IMR-90 (cell line): ENCODE measurements at regions not wholly inside any gene's neighbourhood (a gene's known extent, or its start where the extent isn't known, plus 50 kb on each side); places are given as distances from the start of the nearest gene placed in this dataset.

Experiments used
- ATAC-seq: fragments of 200-7000 bp; cut with Tn5 transposase; 2 replicates; pipeline ENCODE4 v1.9.1; 2020; ENCODE audit warnings: low read depth, mild to moderate bottlenecking, moderate library complexity
- BruUV-seq: library from RNA; stranded (reverse); fragments of 400-500 nt; replicated peaks from 2 replicates; lab custom pipeline; 2021; lab: Mats Ljungman, UMichigan
- CTCF ChIA-PET: fragments of 300-600 bp; formaldehyde crosslinking; extraction: SDS; loops from one replicate; lab custom pipeline; 2021; ENCODE audit warnings: antibody characterized with exemption; lab: Yijun Ruan, JAX
- POLR2A ChIA-PET: fragments of 300-600 bp; sonication (Branson Sonifier 250); formaldehyde crosslinking; loops from one replicate; lab custom pipeline; 2022; ENCODE audit warnings: antibody characterized with exemption; ENCODE audit not compliant: unreplicated experiment; lab: Charles Lee
- DNase-seq: peaks from one replicate; pipeline ENCODE4 v3.0.0; 2013
- H2AFZ ChIP-seq: replicated peaks from 2 replicates; pipeline ENCODE3; 2013; ENCODE audit warnings: low read length, mild to moderate bottlenecking; ENCODE audit not compliant: poor library complexity
- H2AK5ac ChIP-seq: 2 replicates; pipeline ENCODE4 v1.6.1; 2013; ENCODE audit warnings: low read depth, low read length, inconsistent platforms
- H2AK9ac ChIP-seq: replicated peaks from 2 replicates; pipeline ENCODE3; 2013; ENCODE audit warnings: mild to moderate bottlenecking, low read depth, low read length, moderate library complexity; ENCODE audit not compliant: poor library complexity
- H2BK120ac ChIP-seq: 2 replicates; pipeline ENCODE4 v1.6.1; 2013; ENCODE audit warnings: low read depth, low read length, inconsistent platforms
- H2BK15ac ChIP-seq: 3 replicates; pipeline ENCODE4 v1.6.1; 2013; ENCODE audit warnings: low read depth, low read length, inconsistent platforms
- H2BK20ac ChIP-seq: 2 replicates; pipeline ENCODE4 v1.6.1; 2013; ENCODE audit warnings: low read depth, mild to moderate bottlenecking, inconsistent platforms, low read length, moderate library complexity
- H2BK5ac ChIP-seq: 2 replicates; pipeline ENCODE4 v1.6.1; 2013; ENCODE audit warnings: mild to moderate bottlenecking, low read depth, low read length, inconsistent platforms; ENCODE audit not compliant: poor library complexity, severe bottlenecking
- H3K14ac ChIP-seq: replicated peaks from 2 replicates; pipeline ENCODE4 v1.6.1; 2013; ENCODE audit warnings: low read depth, low read length, inconsistent platforms
- H3K18ac ChIP-seq: 2 replicates; pipeline ENCODE4 v1.6.1; 2013; ENCODE audit warnings: low read depth, low read length, control low read depth
- H3K23ac ChIP-seq: 2 replicates; pipeline ENCODE4 v1.6.1; 2013; ENCODE audit warnings: low read depth, low read length, inconsistent platforms
- H3K27ac ChIP-seq: 2 replicates; pipeline ENCODE4 v1.5.1; 2013; ENCODE audit warnings: mild to moderate bottlenecking, control low read depth, low read length; ENCODE audit not compliant: insufficient read depth
- H3K27me3 ChIP-seq: 2 replicates; pipeline ENCODE4 v1.6.1; 2013; ENCODE audit warnings: low read length; ENCODE audit not compliant: control insufficient read depth, insufficient read depth
- H3K36me3 ChIP-seq: 2 replicates; pipeline ENCODE4 v1.6.1; 2013; ENCODE audit warnings: low read length, mixed read lengths; ENCODE audit not compliant: control insufficient read depth, insufficient read depth
- H3K4ac ChIP-seq: 2 replicates; pipeline ENCODE4 v1.6.1; 2013; ENCODE audit warnings: low read depth, low read length, inconsistent platforms
- H3K4me1 ChIP-seq: 2 replicates; pipeline ENCODE4 v1.6.1; 2013; ENCODE audit warnings: low read length, mixed read lengths; ENCODE audit not compliant: control insufficient read depth, insufficient read depth
- H3K4me2 ChIP-seq: 2 replicates; pipeline ENCODE4 v1.6.1; 2013; ENCODE audit warnings: low read depth, mild to moderate bottlenecking, control low read depth, low read length, moderate library complexity
- H3K4me3 ChIP-seq: 2 replicates; pipeline ENCODE4 v1.5.1; 2013; ENCODE audit warnings: low read depth, mild to moderate bottlenecking, control low read depth, low read length, moderate library complexity; ENCODE audit not compliant: insufficient read depth
- H3K56ac ChIP-seq: 2 replicates; pipeline ENCODE4 v1.6.1; 2013; ENCODE audit warnings: low read length, inconsistent platforms; ENCODE audit not compliant: insufficient read depth; ENCODE audit errors: extremely low read depth
- H3K79me1 ChIP-seq, 2 experiments: 2 replicates each; pipeline ENCODE4 v1.6.1; 2013; ENCODE audit warnings: low read length in 2 of 2, inconsistent platforms in 1 of 2, low read depth in 1 of 2
- H3K9ac ChIP-seq: 2 replicates; pipeline ENCODE4 v1.6.1; 2013; ENCODE audit warnings: low read depth, low read length, control low read depth
- H3K9me1 ChIP-seq: 2 replicates; pipeline ENCODE4 v1.6.1; 2013; ENCODE audit warnings: low read length, inconsistent platforms; ENCODE audit not compliant: insufficient read depth
- H3K9me3 ChIP-seq: 2 replicates; pipeline ENCODE4 v1.6.1; 2013; ENCODE audit warnings: low read length; ENCODE audit not compliant: control insufficient read depth, insufficient read depth
- H4K20me1 ChIP-seq: 2 replicates; pipeline ENCODE4 v1.6.1; 2013; ENCODE audit warnings: low read length, inconsistent platforms; ENCODE audit not compliant: insufficient read depth
- H4K5ac ChIP-seq: 2 replicates; pipeline ENCODE4 v1.6.1; 2013; ENCODE audit warnings: mild to moderate bottlenecking, low read depth, low read length, control low read depth
- H4K8ac ChIP-seq, 2 experiments: 2 replicates each; pipeline ENCODE4 v1.6.1; 2013; ENCODE audit warnings: low read depth in 2 of 2, low read length in 2 of 2, control low read depth in 1 of 2, inconsistent platforms in 1 of 2
- H4K91ac ChIP-seq: 2 replicates; pipeline ENCODE4 v1.6.1; 2013; ENCODE audit warnings: low read depth, low read length, inconsistent platforms; ENCODE audit not compliant: insufficient read depth
- FOS ChIP-seq: fragments of 150-350 bp; IDR thresholded peaks from 2 replicates; pipeline ENCODE4 v1.6.1; 2016; ENCODE audit warnings: low read depth, low read length
- MAFK ChIP-seq: IDR thresholded peaks from 2 replicates; pipeline ENCODE4 v1.6.1; 2012; ENCODE audit warnings: low read depth, low read length, improper control_type of control experiment
- MAZ ChIP-seq: IDR thresholded peaks from 2 replicates; pipeline ENCODE4 v1.6.1; 2012; ENCODE audit warnings: low read depth, mild to moderate bottlenecking, low read length, improper control_type of control experiment, moderate library complexity, borderline replicate concordance
- NFE2L2 ChIP-seq: fragments of 150-350 bp; IDR thresholded peaks from 2 replicates; pipeline ENCODE4 v1.6.1; 2016; ENCODE audit warnings: low read depth, mild to moderate bottlenecking, low read length
- RAD21 ChIP-seq: IDR thresholded peaks from 2 replicates; pipeline ENCODE4 v1.6.1; 2012; ENCODE audit warnings: low read length, improper control_type of control experiment
- RFX5 ChIP-seq: IDR thresholded peaks from 2 replicates; pipeline ENCODE4 v1.8.0; 2012; ENCODE audit warnings: low read depth, mild to moderate bottlenecking, low read length, moderate library complexity
- SMC3 ChIP-seq: fragments of 150-350 bp; IDR thresholded peaks from 2 replicates; pipeline ENCODE4 v1.6.1; 2016; ENCODE audit warnings: low read depth, mild to moderate bottlenecking, antibody characterized with exemption, low read length, moderate library complexity
- WGBS, 2 experiments: methylation state at CpG; one replicate each; pipeline versions ENCODE4 v1.1.5 to v1.1.7; 2013; ENCODE audit warnings: missing lambda C conversion rate in 2 of 2; ENCODE audit not compliant: insufficient read length in 1 of 2; ENCODE audit errors: extremely low coverage in 2 of 2; 5-methylcytosine and 5-hydroxymethylcytosine counted together
- dilution Hi-C: fragments of 300-500 bp; cut with HindIII; formaldehyde crosslinking; loops from one replicate; pipeline ENCODE4 v1.14.3; 2018; ENCODE audit warnings: low sequenced_read_pairs; ENCODE audit not compliant: unreplicated experiment
- in situ Hi-C: fragments of 300-500 bp; cut with MboI; formaldehyde crosslinking; loops from 3 replicates; pipeline ENCODE4 v1.14.3; 2019; ENCODE audit warnings: low sequenced_read_pairs, inconsistent platforms, mixed read lengths
- intact Hi-C: fragments of 100-400 bp; cut with micrococcal nuclease; formaldehyde crosslinking; loops from 2 replicates; pipeline ENCODE4 v1.10.0; 2022
- TF ChIP-seq, protein P1 (sequence below): fragments of 150-350 bp; IDR thresholded peaks from 2 replicates; pipeline ENCODE4 v1.6.1; 2016; ENCODE audit warnings: low read depth, mild to moderate bottlenecking, low read length, moderate library complexity, borderline replicate concordance
- TF ChIP-seq, protein P2 (sequence below): conservative IDR thresholded peaks from 2 replicates; pipeline ENCODE4 v1.5.1; 2012; ENCODE audit warnings: mild to moderate bottlenecking, low read depth, low read length, improper control_type of control experiment

DNA sequence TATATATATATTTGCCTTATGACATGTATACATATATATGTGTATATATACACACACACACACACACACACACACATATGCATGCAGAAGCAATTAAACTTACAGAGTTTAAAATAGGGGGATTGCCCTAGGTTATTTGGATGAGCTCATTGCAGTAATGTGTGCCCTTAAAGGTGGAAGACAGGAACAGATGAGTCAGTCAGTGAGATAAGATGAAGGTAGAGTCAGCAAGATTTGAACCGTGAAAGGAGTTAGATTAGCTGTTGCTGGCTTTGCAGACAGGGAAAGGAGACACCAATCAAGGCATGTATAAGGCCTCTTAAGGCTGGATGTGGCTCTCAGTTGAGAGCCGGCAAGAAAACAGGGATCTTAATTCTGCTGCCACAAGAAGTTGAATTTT, 902.4 kb upstream of the RAG2 start:
- ATAC-seq (no peak), DNase-seq (peak; percentile 31)
- Histone ChIP-seq H3K4ac (0 out of 2 replicates have a peak overlapping the region, but pooled peaks have one; percentile 20), H3K27ac (no peak overlapping the region), H2AK9ac (no peak overlapping the region), H4K8ac (peak overlapping the region in 1 of 2 experiments; percentile 6; a peak in 1 of 4 replicates), H3K9ac (no peak overlapping the region), H3K23ac (no peak overlapping the region), H3K36me3 (no peaks in the 10 kb centered on the region), H3K4me1 (peaks cover 8% of the 10 kb centered on the region), H3K18ac (peak overlapping the region; percentile 44; the same call in 1 of the 2 replicates), H3K14ac (peak overlapping the region; percentile 61), H3K27me3 (no peaks in the 10 kb centered on the region), H2AK5ac (peak overlapping the region; percentile 51), H3K4me3 (no peak overlapping the region), H2BK15ac (no peak overlapping the region), H4K20me1 (no peaks in the 10 kb centered on the region), H3K9me1 (no peaks in the 10 kb centered on the region), H3K79me1 (no peaks in the 10 kb centered on the region), H2BK120ac (peak overlapping the region; percentile 44), H2AFZ (peak overlapping the region; percentile 61), H4K91ac (no peak overlapping the region), H3K9me3 (no peaks in the 10 kb centered on the region), H4K5ac (peak overlapping the region; percentile 77; the same call in 1 of the 2 replicates), H3K4me2 (no peak overlapping the region), H2BK20ac (peak overlapping the region; percentile 57; the same call in 1 of the 2 replicates), H3K56ac (no peak overlapping the region), H2BK5ac (no peak overlapping the region)
- dilution Hi-C loops = no loop called here
- no TSS peak for BruUV-seq
- intact Hi-C loops = no loop called here
- TF ChIP-seq, protein P1, sequence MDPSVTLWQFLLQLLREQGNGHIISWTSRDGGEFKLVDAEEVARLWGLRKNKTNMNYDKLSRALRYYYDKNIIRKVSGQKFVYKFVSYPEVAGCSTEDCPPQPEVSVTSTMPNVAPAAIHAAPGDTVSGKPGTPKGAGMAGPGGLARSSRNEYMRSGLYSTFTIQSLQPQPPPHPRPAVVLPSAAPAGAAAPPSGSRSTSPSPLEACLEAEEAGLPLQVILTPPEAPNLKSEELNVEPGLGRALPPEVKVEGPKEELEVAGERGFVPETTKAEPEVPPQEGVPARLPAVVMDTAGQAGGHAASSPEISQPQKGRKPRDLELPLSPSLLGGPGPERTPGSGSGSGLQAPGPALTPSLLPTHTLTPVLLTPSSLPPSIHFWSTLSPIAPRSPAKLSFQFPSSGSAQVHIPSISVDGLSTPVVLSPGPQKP = no peak
- no peak for TF ChIP-seq RAD21
- no peak for TF ChIP-seq FOS
- no peak for TF ChIP-seq MAZ
- peak; percentile 40; the same call in 1 of the 2 replicates for TF ChIP-seq MAFK
- TF ChIP-seq NFE2L2 = no peak
- TF ChIP-seq SMC3 = no peak
- TF ChIP-seq RFX5 = no peak
- TF ChIP-seq, protein P2, sequence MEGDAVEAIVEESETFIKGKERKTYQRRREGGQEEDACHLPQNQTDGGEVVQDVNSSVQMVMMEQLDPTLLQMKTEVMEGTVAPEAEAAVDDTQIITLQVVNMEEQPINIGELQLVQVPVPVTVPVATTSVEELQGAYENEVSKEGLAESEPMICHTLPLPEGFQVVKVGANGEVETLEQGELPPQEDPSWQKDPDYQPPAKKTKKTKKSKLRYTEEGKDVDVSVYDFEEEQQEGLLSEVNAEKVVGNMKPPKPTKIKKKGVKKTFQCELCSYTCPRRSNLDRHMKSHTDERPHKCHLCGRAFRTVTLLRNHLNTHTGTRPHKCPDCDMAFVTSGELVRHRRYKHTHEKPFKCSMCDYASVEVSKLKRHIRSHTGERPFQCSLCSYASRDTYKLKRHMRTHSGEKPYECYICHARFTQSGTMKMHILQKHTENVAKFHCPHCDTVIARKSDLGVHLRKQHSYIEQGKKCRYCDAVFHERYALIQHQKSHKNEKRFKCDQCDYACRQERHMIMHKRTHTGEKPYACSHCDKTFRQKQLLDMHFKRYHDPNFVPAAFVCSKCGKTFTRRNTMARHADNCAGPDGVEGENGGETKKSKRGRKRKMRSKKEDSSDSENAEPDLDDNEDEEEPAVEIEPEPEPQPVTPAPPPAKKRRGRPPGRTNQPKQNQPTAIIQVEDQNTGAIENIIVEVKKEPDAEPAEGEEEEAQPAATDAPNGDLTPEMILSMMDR = no peak
- 29% methylated on average over 1 of the region's 2 CpGs; no CpG with 5 or more reads in 1 of the 2 experiments for WGBS, 2 experiments
- CTCF ChIA-PET = no interaction called here
- in situ Hi-C loops = no loop called here
- POLR2A ChIA-PET = no interaction called here
